ENCODE measurements at regions not wholly inside any gene's neighbourhood (a gene's known extent, or its start where the extent isn't known, plus 50 kb on each side); places are given as distances from the start of the nearest gene placed in this dataset.

GRCh38 chr4:170497689-170498088 lies 407.9 kb upstream of the AADAT start:
- TF ChIP-seq CTCF (IDR thresholded peaks at IDR 0.05 in 4 of 5, conservative IDR thresholded peaks at IDR 0.05 in 1 of 5): no peak
- TF ChIP-seq POLR2A (IDR thresholded peaks at IDR 0.05): no peak

All from gastrocnemius medialis (tissue), 4 donors.